Stimulated activated CD8-positive, alpha-beta memory T cell treated with anti-CD3 and anti-CD28 coated beads, Interleukin-12 subunit alpha, Interleukin-12 subunit beta, amount 100 ng/mL, for 24 hours (primary cell): ENCODE measurements at regions not wholly inside any gene's neighbourhood (a gene's known extent, or its start where the extent isn't known, plus 50 kb on each side); places are given as distances from the start of the nearest gene placed in this dataset.

ENCODE experiments used
- DNase-seq: peaks from one replicate; pipeline ENCODE4 v3.0.0-alpha.2; 2020; ENCODE audit errors: extremely low read depth

DNA sequence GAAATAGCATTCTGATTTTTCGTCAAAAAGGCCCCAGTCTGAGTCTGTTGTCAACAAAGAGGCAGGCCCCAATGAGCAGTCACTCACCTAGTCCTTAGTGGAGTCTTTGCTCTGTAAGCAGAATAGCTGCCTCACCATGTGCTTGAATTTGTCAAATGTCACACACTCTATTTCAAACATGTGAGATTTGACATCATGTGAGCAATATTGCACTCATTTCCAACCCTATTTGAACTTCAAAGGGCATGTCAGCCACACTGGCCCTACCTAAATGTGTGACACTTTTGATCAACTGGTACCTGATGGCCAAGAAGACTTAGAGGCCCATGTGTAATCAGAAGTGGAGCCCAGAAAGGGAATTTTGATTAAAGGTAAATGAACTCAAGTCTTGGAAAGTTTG is 59.4 kb upstream of the PLAC1 start:
- DNase-seq, result no peak

DNA sequence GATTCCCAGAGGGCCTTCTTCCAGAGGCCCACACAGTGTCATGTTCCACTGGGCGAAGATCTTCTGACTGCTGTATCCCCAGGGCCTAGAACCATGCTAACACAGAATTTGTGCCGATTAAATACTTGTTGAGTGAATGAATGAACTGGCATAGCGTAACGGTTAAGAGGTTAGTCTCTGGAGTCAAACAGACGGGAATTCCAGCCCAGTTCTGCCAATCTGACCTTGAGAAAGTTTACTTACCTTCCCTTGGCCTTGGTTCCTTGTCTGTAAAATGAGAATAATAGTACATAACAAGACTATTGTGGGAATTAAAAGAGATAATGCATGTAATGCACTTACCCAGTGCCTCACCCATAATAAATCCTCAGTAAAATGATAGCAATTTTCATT is 58.3 kb upstream of the PLAC1 start:
- DNase-seq, result no peak

DNA sequence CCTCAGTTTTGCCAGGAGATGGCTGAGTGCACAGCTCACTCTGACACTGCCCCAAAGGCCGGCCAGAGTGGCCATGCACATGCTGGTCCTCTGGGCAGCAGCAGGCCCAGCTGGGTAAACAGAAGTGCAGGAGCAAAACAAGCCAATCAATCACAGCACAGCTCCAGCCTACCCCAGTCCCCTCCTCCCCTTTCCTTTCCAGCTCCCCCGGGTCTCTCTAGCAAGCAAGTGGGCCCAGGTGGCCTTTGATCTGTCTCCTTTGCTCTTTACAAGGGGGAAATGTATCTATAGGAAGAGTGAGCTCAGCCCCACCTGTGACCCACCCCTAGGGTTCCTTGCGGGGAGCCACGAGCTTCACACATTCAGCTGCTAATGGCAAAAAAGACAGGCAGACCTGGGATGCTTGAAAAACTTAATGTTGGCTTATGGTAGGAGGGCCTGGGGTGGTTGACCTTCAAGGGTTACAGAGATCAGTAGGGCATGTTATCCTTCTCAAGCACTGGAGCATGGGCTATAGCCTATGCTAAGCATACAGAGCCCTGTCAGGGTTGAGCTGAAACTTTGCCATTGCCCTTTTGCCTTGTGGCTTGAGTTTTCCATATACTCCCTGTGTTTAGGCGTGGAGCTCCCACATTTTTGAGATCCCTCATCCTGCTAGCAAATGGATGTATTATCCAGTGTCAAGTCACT is 57.8 kb upstream of the PLAC1 start:
- no peak for DNase-seq

DNA sequence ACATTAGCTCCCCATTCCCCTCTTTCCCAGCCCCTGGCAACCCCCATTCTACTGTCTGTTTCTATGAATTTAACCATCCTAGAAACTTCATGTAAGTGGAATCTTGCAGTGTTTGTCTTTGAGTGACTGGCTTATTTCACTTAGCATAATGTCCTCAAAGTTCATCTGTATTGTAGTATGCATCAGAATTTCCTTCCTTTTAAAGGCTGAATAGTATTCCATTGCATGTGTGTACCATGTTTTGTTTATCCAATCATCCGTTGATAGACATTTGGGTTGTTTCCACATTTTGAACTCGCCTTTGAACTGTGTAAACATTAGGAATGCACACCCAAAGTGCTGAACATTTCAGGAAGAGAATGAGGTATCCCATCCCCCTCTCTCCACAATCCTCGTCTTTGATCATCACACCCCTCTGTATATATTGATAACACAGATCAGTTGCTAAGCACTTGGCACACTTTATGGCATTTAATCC is 56.4 kb upstream of the PLAC1 start:
- no peak for DNase-seq

DNA sequence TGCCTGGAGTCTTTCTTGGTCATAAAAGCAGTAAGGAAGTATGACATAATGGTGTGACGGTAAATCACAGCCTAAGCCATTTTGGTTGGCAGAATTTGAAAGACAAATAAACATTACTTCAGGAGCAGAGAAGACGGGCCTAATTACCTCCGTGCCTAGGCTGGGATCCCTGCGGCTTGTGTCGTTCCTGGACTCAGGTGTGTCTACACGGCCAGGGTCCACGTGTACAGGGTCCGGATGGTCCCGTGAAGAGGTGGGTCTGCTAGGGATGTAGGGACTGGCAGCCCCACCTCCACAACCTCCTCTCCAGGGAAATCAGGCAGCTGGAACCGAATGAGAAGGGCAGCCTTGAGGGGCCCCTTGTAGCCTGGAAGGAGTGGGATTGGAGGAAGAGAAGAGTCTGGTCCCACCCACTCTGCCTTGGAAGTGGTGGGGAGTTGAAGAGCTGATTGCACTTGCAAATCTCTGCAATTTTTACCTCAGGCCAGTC is 55.4 kb upstream of the PLAC1 start:
- no peak for DNase-seq

DNA sequence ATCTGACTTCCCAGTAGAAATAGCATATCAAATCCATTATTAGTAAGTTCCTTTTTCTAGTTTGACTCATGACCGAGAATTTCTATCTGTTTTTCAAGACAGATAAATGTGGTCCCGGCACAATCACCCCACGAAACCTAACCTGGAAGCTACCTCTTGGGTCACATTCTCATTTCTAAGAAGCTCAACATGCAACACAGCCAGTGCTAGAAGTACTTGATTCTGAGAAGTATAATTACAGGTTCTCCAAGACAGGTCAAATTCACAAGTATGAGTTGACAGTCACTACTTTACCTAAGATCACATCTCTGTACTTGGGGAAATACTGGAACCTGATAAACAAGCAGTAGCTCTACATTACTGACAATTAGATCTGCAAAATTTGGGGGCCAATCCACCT is 54.0 kb upstream of the PLAC1 start:
- no peak for DNase-seq

DNA sequence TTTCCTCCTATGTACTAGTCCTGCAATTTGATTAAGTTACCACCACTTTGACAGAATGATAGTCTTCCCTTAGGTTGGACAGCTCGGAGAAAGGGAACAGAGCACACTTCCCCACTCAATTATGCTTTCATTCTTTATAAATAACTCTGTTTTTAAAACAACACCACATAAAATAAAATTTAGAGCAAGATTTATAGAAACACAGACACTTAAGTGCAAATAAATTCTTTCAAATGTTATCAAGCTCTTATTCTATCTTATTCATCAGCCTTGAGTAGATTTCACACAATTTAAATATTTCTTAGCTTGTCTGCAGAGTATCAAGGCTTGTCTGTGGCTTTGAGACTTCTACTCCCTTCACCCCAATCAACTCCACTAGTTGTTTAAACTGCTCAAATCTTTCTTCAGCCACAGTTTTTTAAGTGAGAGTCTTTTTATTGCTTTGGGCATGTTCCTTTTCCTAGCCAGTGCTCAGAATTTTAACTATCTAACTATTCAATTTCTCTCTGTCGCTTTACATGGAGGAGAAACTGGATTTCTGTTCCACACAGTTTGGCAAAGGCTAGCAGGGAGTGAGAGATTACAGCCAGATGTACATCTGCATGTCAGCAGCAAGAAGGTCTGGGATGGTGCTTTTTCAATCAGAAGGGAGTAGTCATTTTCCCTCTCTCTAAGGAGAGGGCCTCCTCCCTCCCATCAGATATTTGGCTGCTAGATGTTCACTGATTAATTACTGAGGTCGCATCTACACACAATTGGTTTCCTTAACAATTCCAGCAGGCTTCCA is 53.1 kb upstream of the PLAC1 start:
- DNase-seq, result no peak
